SU-DHL-6 (cell line): ENCODE measurements at regions not wholly inside any gene's neighbourhood (a gene's known extent, or its start where the extent isn't known, plus 50 kb on each side); places are given as distances from the start of the nearest gene placed in this dataset.

Source experiments
- CTCF ChIP-seq: fragments of 200-600 bp; sonication (generic); IDR thresholded peaks from one replicate; pipeline ENCODE4 v1.5.1; 2017; ENCODE audit warnings: antibody characterized with exemption, mild to moderate bottlenecking, low read length, moderate library complexity; ENCODE audit not compliant: insufficient read depth, poor library complexity, severe bottlenecking
- EZH2phosphoT487 ChIP-seq: fragments of 200-600 bp; sonication (generic), shearing (Covaris generic); conservative IDR thresholded peaks from 2 replicates; pipeline ENCODE4 v1.6.1; 2018; ENCODE audit warnings: mild to moderate bottlenecking, antibody characterized with exemption, low read length, moderate library complexity, mixed read lengths

- TF ChIP-seq CTCF (no peak), EZH2phosphoT487 (no peak)
Observed at GRCh38 chr13:44040818-44041100, 161.1 kb downstream of the LACC1 start.
